Spleen (tissue), 7 donors: ENCODE measurements at regions not wholly inside any gene's neighbourhood (a gene's known extent, or its start where the extent isn't known, plus 50 kb on each side); places are given as distances from the start of the nearest gene placed in this dataset.

Experiments
- POLR2A ChIP-seq, 3 donors: fragments of 450-650 bp; IDR thresholded peaks; one replicate each; pipeline ENCODE4 v1.5.1; 2017; ENCODE audit warnings: antibody characterized with exemption in 3 of 3, mild to moderate bottlenecking in 1 of 3
- POLR2AphosphoS5 ChIP-seq, 3 donors: sonication (generic); formaldehyde crosslinking; IDR thresholded peaks; one replicate each; pipeline ENCODE4 v1.5.1; 2017; ENCODE audit warnings: antibody characterized with exemption in 3 of 3
- TF ChIP-seq, protein P1 (sequence below), 11 experiments: fragments of 200-600 bp in 7 of 11; fragments of 450-650 bp in 4 of 11; sonication (generic) in 4 of 11; IDR thresholded peaks in 8 of 11; conservative IDR thresholded peaks in 3 of 11; 1 replicate in 7 of 11; 2 replicates in 4 of 11; pipeline versions ENCODE4 v1.4.0 to v1.8.0; 2016 to 2021; ENCODE audit warnings: antibody characterized with exemption in 11 of 11, inconsistent platforms in 4 of 11, mild to moderate bottlenecking in 1 of 11
- donor health status: DM: no; HTN: no; CAD: no; lungs with moderate emphysema.
- donor health status: DM: no; HTN: no; CAD: no.
- donor health status: DM: no; HTN: no; CAD: no.

DNA sequence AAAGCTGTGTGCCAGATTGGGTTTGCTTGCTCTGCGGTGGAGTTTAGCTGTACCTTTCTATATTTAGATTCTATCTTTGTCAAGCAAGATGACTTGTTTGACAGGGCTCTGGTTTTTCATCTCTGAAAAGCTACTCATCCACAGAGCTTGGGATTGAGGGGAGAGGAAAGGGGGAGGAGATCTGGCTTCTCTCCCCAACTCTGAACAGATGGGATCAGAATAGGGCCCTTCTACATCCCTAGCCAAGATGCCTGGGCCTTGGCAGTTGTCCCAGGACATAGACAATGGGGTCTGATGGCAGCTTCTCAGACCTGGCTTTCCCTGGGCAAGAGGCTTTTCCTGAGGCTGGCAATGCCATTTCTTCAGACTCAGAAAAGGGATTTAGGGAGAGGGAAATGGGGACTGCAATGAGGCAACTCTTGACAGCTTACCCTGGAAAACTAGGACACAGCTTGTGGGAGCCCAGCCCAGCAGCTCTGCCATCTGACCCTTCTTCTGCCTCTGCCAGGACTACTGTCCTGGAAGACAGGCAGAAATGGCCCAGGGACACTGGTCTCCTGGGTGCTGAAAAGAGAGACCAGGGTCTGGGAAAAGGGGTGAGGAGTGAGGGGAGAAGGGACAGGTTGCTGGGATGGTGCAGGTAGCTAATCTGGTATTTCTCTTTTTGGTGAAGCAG is 50.2 kb upstream of the ASTN2 start:
- TF ChIP-seq, protein P1, sequence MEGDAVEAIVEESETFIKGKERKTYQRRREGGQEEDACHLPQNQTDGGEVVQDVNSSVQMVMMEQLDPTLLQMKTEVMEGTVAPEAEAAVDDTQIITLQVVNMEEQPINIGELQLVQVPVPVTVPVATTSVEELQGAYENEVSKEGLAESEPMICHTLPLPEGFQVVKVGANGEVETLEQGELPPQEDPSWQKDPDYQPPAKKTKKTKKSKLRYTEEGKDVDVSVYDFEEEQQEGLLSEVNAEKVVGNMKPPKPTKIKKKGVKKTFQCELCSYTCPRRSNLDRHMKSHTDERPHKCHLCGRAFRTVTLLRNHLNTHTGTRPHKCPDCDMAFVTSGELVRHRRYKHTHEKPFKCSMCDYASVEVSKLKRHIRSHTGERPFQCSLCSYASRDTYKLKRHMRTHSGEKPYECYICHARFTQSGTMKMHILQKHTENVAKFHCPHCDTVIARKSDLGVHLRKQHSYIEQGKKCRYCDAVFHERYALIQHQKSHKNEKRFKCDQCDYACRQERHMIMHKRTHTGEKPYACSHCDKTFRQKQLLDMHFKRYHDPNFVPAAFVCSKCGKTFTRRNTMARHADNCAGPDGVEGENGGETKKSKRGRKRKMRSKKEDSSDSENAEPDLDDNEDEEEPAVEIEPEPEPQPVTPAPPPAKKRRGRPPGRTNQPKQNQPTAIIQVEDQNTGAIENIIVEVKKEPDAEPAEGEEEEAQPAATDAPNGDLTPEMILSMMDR (IDR thresholded peaks at IDR 0.05 in 8 of 11, conservative IDR thresholded peaks at IDR 0.05 in 3 of 11): no peak
- TF ChIP-seq POLR2A (IDR thresholded peaks at IDR 0.05): no peak
- no peak for TF ChIP-seq POLR2AphosphoS5 (IDR thresholded peaks at IDR 0.05)
